ENCODE measurements at regions not wholly inside any gene's neighbourhood (a gene's known extent, or its start where the extent isn't known, plus 50 kb on each side); places are given as distances from the start of the nearest gene placed in this dataset.
A peak's percentile ranks its signal among the peaks of the same experiment; 100 is the strongest.

DNA sequence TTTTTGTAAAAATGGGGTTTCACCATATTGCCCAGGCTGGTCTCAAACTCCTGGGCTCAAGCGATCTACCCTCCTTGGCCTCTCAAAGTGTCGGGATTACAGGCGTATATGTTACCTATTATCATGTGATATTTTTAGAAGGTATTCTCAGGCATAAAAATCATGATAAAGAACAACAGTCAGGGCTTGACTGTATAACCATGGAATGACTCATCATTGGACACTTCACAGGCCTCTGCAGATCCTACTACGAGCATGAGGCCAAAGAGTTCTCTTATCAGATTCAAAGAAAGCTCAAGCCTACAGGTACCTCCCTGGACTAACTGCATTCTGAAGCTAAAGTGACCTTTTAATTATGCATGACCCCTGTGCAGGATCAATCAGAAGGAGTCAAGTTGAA lies 91.7 kb upstream of the PRICKLE2 start:
- no peak overlapping the region for H3K4me3 ChIP-seq (ENCODE audit: low read length)
- no peaks in the 10 kb centered on the region for H3K36me3 Mint-ChIP-seq
- no peaks in the 10 kb centered on the region for H3K9me3 ChIP-seq (ENCODE audit: low read length)
- POLR2A ChIA-PET: no interaction called here
- no peak overlapping the region for H3K27ac ChIP-seq (ENCODE audit: low read depth, low read length)
- no peak overlapping the region for H3K4me3 Mint-ChIP-seq
- DNase-seq: no peak
- H3K27ac Mint-ChIP-seq: no peak overlapping the region
- H3K36me3 ChIP-seq (ENCODE audit: insufficient read depth, low read length): no peaks in the 10 kb centered on the region
- H3K4me1 Mint-ChIP-seq: no peaks in the 10 kb centered on the region
- CTCF ChIA-PET: no interaction called here
- no peaks in the 10 kb centered on the region for H3K4me1 ChIP-seq (ENCODE audit: insufficient read depth, low read length)
- H3K27me3 ChIP-seq (ENCODE audit: insufficient read depth, low read length, poor library complexity, severe bottlenecking): no peaks in the 10 kb centered on the region
- H3K9me3 Mint-ChIP-seq: no peaks in the 10 kb centered on the region
- H3K27me3 Mint-ChIP-seq: no peaks in the 10 kb centered on the region

GRCh38 chr3:64311424-64312061 lies 86.3 kb upstream of the PRICKLE2 start:
- Mint-ChIP-seq H3K9me3 (peaks cover 0 to 2% (median 0%) of the 10 kb centered on the region in 5 donors), H3K4me3 (no peak overlapping the region), H3K36me3 (no peaks in the 10 kb centered on the region), H3K4me1 (no peaks in the 10 kb centered on the region), H3K27ac (no peak overlapping the region), H3K27me3 (no peaks in the 10 kb centered on the region)
- CTCF ChIA-PET: no interaction called here
- no peak for DNase-seq
- H3K9me3 ChIP-seq (ENCODE audit: low read length): no peaks in the 10 kb centered on the region
- POLR2A ChIA-PET: no interaction called here
- H3K27ac ChIP-seq (ENCODE audit: low read depth, low read length): no peak overlapping the region
- no peak overlapping the region for H3K4me3 ChIP-seq (ENCODE audit: low read length)
- no peaks in the 10 kb centered on the region for H3K27me3 ChIP-seq (ENCODE audit: insufficient read depth, low read length, poor library complexity, severe bottlenecking)
- no peaks in the 10 kb centered on the region for H3K36me3 ChIP-seq (ENCODE audit: insufficient read depth, low read length)
- H3K4me1 ChIP-seq (ENCODE audit: insufficient read depth, low read length): no peaks in the 10 kb centered on the region

- peaks cover 0 to 2% (median 0%) of the 10 kb centered on the region in 5 donors for H3K9me3 Mint-ChIP-seq
- H3K4me1 ChIP-seq (ENCODE audit: insufficient read depth, low read length): no peaks in the 10 kb centered on the region
- H3K4me1 Mint-ChIP-seq: no peaks in the 10 kb centered on the region
- no peaks in the 10 kb centered on the region for H3K27me3 ChIP-seq (ENCODE audit: insufficient read depth, low read length, poor library complexity, severe bottlenecking)
- H3K36me3 ChIP-seq (ENCODE audit: insufficient read depth, low read length): no peaks in the 10 kb centered on the region
- no peaks in the 10 kb centered on the region for H3K36me3 Mint-ChIP-seq
- no peak overlapping the region for H3K4me3 Mint-ChIP-seq
- ChIA-PET POLR2A (no interaction called here), CTCF (no interaction called here)
- H3K4me3 ChIP-seq (ENCODE audit: low read length): no peak overlapping the region
- H3K27me3 Mint-ChIP-seq: no peaks in the 10 kb centered on the region
- no peak overlapping the region for H3K27ac Mint-ChIP-seq
- no peaks in the 10 kb centered on the region for H3K9me3 ChIP-seq (ENCODE audit: low read length)
- DNase-seq: no peak
- H3K27ac ChIP-seq (ENCODE audit: low read depth, low read length): no peak overlapping the region
Measured at GRCh38 chr3:64308931-64309330, 83.7 kb upstream of the PRICKLE2 start.

- Histone ChIP-seq H3K27me3 (ENCODE audit: insufficient read depth, low read length, poor library complexity, severe bottlenecking) (no peaks in the 10 kb centered on the region), H3K36me3 (ENCODE audit: insufficient read depth, low read length) (no peaks in the 10 kb centered on the region), H3K4me1 (ENCODE audit: insufficient read depth, low read length) (no peaks in the 10 kb centered on the region), H3K27ac (ENCODE audit: low read depth, low read length) (no peak overlapping the region), H3K9me3 (ENCODE audit: low read length) (no peaks in the 10 kb centered on the region), H3K4me3 (ENCODE audit: low read length) (no peak overlapping the region)
- Mint-ChIP-seq H3K4me1 (no peaks in the 10 kb centered on the region), H3K9me3 (peaks cover 0 to 2% (median 0%) of the 10 kb centered on the region in 5 donors), H3K27ac (no peak overlapping the region), H3K36me3 (no peaks in the 10 kb centered on the region), H3K4me3 (no peak overlapping the region), H3K27me3 (no peaks in the 10 kb centered on the region)
- no peak for DNase-seq
- ChIA-PET CTCF (no interaction called here), POLR2A (no interaction called here)
Measured at GRCh38 chr3:64306745-64307144, 81.5 kb upstream of the PRICKLE2 start.

GRCh38 chr3:64305731-64306130 lies 80.5 kb upstream of the PRICKLE2 start:
- Mint-ChIP-seq H3K9me3 (peaks cover 0 to 4% (median 0%) of the 10 kb centered on the region in 5 donors), H3K36me3 (no peaks in the 10 kb centered on the region), H3K27me3 (no peaks in the 10 kb centered on the region), H3K4me3 (no peak overlapping the region), H3K27ac (peak overlapping the region in 1 of 8 donors; percentile 54), H3K4me1 (no peaks in the 10 kb centered on the region)
- no peak overlapping the region for H3K4me3 ChIP-seq (ENCODE audit: low read length)
- no peaks in the 10 kb centered on the region for H3K9me3 ChIP-seq (ENCODE audit: low read length)
- H3K27ac ChIP-seq (ENCODE audit: low read depth, low read length): no peak overlapping the region
- H3K4me1 ChIP-seq (ENCODE audit: insufficient read depth, low read length): no peaks in the 10 kb centered on the region
- no peak for DNase-seq
- H3K36me3 ChIP-seq (ENCODE audit: insufficient read depth, low read length): no peaks in the 10 kb centered on the region
- CTCF ChIA-PET: no interaction called here
- POLR2A ChIA-PET: no interaction called here
- H3K27me3 ChIP-seq (ENCODE audit: insufficient read depth, low read length, poor library complexity, severe bottlenecking): no peaks in the 10 kb centered on the region

GRCh38 chr3:64304828-64305410 lies 79.7 kb upstream of the PRICKLE2 start:
- Histone ChIP-seq H3K36me3 (ENCODE audit: insufficient read depth, low read length) (no peaks in the 10 kb centered on the region), H3K9me3 (ENCODE audit: low read length) (no peaks in the 10 kb centered on the region), H3K27me3 (ENCODE audit: insufficient read depth, low read length, poor library complexity, severe bottlenecking) (no peaks in the 10 kb centered on the region), H3K4me3 (ENCODE audit: low read length) (no peak overlapping the region), H3K4me1 (ENCODE audit: insufficient read depth, low read length) (no peaks in the 10 kb centered on the region), H3K27ac (ENCODE audit: low read depth, low read length) (no peak overlapping the region)
- peaks cover 0 to 7% (median 0%) of the 10 kb centered on the region in 5 donors for H3K9me3 Mint-ChIP-seq
- no peak overlapping the region for H3K27ac Mint-ChIP-seq
- ChIA-PET CTCF (no interaction called here), POLR2A (no interaction called here)
- no peaks in the 10 kb centered on the region for H3K4me1 Mint-ChIP-seq
- no peak for DNase-seq
- no peaks in the 10 kb centered on the region for H3K36me3 Mint-ChIP-seq
- no peaks in the 10 kb centered on the region for H3K27me3 Mint-ChIP-seq
- H3K4me3 Mint-ChIP-seq: no peak overlapping the region

DNA sequence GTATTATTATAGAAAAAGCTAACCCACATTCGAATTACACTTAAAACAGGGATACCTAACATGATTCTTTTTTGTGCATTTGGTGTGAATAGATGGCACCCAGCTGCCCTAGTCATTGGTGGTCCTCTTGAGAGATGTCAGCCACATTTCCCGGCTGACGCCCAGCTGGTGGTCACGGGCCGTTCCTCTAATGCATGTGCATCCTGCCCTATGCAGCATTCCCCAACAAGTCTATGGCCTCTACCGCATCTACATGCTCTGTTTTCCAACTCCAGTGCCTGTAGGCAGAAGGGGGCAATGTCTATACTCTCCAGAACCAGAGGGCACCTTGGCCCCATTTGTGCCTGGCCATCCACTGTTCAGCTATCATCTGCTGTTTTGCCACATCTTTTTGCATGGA lies 78.6 kb upstream of the PRICKLE2 start:
- peaks cover 0 to 7% (median 0%) of the 10 kb centered on the region in 5 donors for H3K9me3 Mint-ChIP-seq
- H3K27me3 ChIP-seq (ENCODE audit: insufficient read depth, low read length, poor library complexity, severe bottlenecking): no peaks in the 10 kb centered on the region
- no peaks in the 10 kb centered on the region for H3K4me1 Mint-ChIP-seq
- POLR2A ChIA-PET: no interaction called here
- CTCF ChIA-PET: no interaction called here
- no peak overlapping the region for H3K4me3 Mint-ChIP-seq
- H3K4me3 ChIP-seq (ENCODE audit: low read length): no peak overlapping the region
- H3K36me3 Mint-ChIP-seq: no peaks in the 10 kb centered on the region
- H3K27me3 Mint-ChIP-seq: no peaks in the 10 kb centered on the region
- H3K9me3 ChIP-seq (ENCODE audit: low read length): no peaks in the 10 kb centered on the region
- no peak for DNase-seq
- H3K27ac ChIP-seq (ENCODE audit: low read depth, low read length): no peak overlapping the region
- H3K27ac Mint-ChIP-seq: no peak overlapping the region
- H3K36me3 ChIP-seq (ENCODE audit: insufficient read depth, low read length): no peaks in the 10 kb centered on the region
- H3K4me1 ChIP-seq (ENCODE audit: insufficient read depth, low read length): no peaks in the 10 kb centered on the region

GRCh38 chr3:64303401-64303800 lies 78.1 kb upstream of the PRICKLE2 start:
- no peak for DNase-seq
- Histone ChIP-seq H3K27ac (ENCODE audit: low read depth, low read length) (no peak overlapping the region), H3K4me3 (ENCODE audit: low read length) (no peak overlapping the region), H3K9me3 (ENCODE audit: low read length) (no peaks in the 10 kb centered on the region), H3K36me3 (ENCODE audit: insufficient read depth, low read length) (no peaks in the 10 kb centered on the region), H3K27me3 (ENCODE audit: insufficient read depth, low read length, poor library complexity, severe bottlenecking) (no peaks in the 10 kb centered on the region), H3K4me1 (ENCODE audit: insufficient read depth, low read length) (no peaks in the 10 kb centered on the region)
- Mint-ChIP-seq H3K36me3 (no peaks in the 10 kb centered on the region), H3K9me3 (peaks cover 0 to 7% (median 3%) of the 10 kb centered on the region in 5 donors), H3K4me3 (no peak overlapping the region), H3K4me1 (no peaks in the 10 kb centered on the region), H3K27me3 (no peaks in the 10 kb centered on the region), H3K27ac (no peak overlapping the region)
- CTCF ChIA-PET: no interaction called here
- POLR2A ChIA-PET: no interaction called here
